DOHH2 (cell line): ENCODE measurements at regions not wholly inside any gene's neighbourhood (a gene's known extent, or its start where the extent isn't known, plus 50 kb on each side); places are given as distances from the start of the nearest gene placed in this dataset.
"Not testable (repeated sequence)": the region's sequence is repeated elsewhere in the genome, so short reads cannot be mapped to it uniquely, and the experiment has no call there.

Experiments used
- EZH2phosphoT487 ChIP-seq: fragments of 200-600 bp; sonication (generic); IDR thresholded peaks from 2 replicates; pipeline ENCODE4 v1.6.1; 2017; ENCODE audit warnings: borderline replicate concordance, mild to moderate bottlenecking, antibody characterized with exemption, low read length, moderate library complexity, mixed read lengths
- TF ChIP-seq, protein P1 (sequence below): fragments of 200-600 bp; sonication (generic); IDR thresholded peaks from one replicate; pipeline ENCODE4 v1.5.1; 2014; ENCODE audit warnings: antibody characterized with exemption, mild to moderate bottlenecking, low read depth, low read length; ENCODE audit not compliant: poor library complexity, severe bottlenecking

DNA sequence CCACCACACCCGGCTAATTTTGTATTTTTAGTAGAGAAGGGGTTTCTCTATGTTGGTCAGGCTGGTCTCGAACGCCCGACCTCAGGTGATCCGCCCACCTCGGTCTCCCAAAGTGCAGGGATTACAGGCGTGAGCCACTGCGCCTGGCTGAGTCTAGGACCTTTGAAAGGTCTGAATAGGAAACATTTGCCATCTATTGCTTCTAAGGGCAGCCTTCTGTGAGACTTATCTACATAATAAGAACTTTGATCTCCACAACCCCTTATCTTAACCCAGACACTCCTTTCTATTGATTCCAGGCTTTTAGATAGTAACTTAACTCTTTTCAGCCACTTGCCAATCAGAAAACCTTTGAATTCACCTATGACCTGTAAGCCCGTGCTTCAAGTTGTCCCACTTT, 112.0 kb upstream of the NPY start:
- not testable (repeated sequence) for TF ChIP-seq EZH2phosphoT487
- TF ChIP-seq, protein P1, sequence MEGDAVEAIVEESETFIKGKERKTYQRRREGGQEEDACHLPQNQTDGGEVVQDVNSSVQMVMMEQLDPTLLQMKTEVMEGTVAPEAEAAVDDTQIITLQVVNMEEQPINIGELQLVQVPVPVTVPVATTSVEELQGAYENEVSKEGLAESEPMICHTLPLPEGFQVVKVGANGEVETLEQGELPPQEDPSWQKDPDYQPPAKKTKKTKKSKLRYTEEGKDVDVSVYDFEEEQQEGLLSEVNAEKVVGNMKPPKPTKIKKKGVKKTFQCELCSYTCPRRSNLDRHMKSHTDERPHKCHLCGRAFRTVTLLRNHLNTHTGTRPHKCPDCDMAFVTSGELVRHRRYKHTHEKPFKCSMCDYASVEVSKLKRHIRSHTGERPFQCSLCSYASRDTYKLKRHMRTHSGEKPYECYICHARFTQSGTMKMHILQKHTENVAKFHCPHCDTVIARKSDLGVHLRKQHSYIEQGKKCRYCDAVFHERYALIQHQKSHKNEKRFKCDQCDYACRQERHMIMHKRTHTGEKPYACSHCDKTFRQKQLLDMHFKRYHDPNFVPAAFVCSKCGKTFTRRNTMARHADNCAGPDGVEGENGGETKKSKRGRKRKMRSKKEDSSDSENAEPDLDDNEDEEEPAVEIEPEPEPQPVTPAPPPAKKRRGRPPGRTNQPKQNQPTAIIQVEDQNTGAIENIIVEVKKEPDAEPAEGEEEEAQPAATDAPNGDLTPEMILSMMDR: not testable (repeated sequence)
